GM18861 (cell line): ENCODE measurements at regions not wholly inside any gene's neighbourhood (a gene's known extent, or its start where the extent isn't known, plus 50 kb on each side); places are given as distances from the start of the nearest gene placed in this dataset.

Source experiments
- ATAC-seq: cut with Tn5 transposase; IDR thresholded peaks from one replicate; pipeline ENCODE4 v1.9.1; 2021; ENCODE audit not compliant: unreplicated experiment

GRCh38 chr12:105740970-105741725 is 397.6 kb downstream of the NUAK1 start:
- no peak for ATAC-seq

GRCh38 chr12:105741786-105742566 is 396.8 kb downstream of the NUAK1 start:
- ATAC-seq = no peak

- ATAC-seq = no peak
These were observed 396.2 kb downstream of the NUAK1 start for GRCh38 chr12:105742567-105742874.

- ATAC-seq = no peak
These were observed 394.2 kb downstream of the NUAK1 start for GRCh38 chr12:105744371-105745058.

GRCh38 chr12:105745811-105746210 is 392.9 kb downstream of the NUAK1 start:
- no peak for ATAC-seq

GRCh38 chr12:105748806-105749600 is 389.8 kb downstream of the NUAK1 start:
- no peak for ATAC-seq

GRCh38 chr12:105750096-105750495 is 388.7 kb downstream of the NUAK1 start:
- no peak for ATAC-seq

- no peak for ATAC-seq
These were observed 384.4 kb downstream of the NUAK1 start for GRCh38 chr12:105754313-105754712.

- no peak for ATAC-seq
These were observed 381.8 kb downstream of the NUAK1 start for GRCh38 chr12:105756961-105757360.

GRCh38 chr12:105759149-105759548 is 379.6 kb downstream of the NUAK1 start:
- ATAC-seq = no peak

GRCh38 chr12:105761075-105761474 is 377.7 kb downstream of the NUAK1 start:
- no peak for ATAC-seq

- ATAC-seq = no peak
These were observed 374.4 kb downstream of the NUAK1 start for GRCh38 chr12:105764216-105764835.

- ATAC-seq = no peak
These were observed 373.4 kb downstream of the NUAK1 start for GRCh38 chr12:105765053-105766014.

- ATAC-seq = no peak
These were observed 372.7 kb downstream of the NUAK1 start for GRCh38 chr12:105766029-105766428.

GRCh38 chr12:105769486-105769885 is 369.3 kb downstream of the NUAK1 start:
- no peak for ATAC-seq

- no peak for ATAC-seq
These were observed 365.3 kb downstream of the NUAK1 start for GRCh38 chr12:105773471-105773870.

GRCh38 chr12:105774037-105774436 is 364.7 kb downstream of the NUAK1 start:
- ATAC-seq = no peak

GRCh38 chr12:105775343-105775742 is 363.4 kb downstream of the NUAK1 start:
- no peak for ATAC-seq
